Stimulated activated CD8-positive, alpha-beta memory T cell treated with anti-CD3 and anti-CD28 coated beads, Interleukin-7, amount 100 ng/mL, for 4 hours (primary cell): ENCODE measurements at regions not wholly inside any gene's neighbourhood (a gene's known extent, or its start where the extent isn't known, plus 50 kb on each side); places are given as distances from the start of the nearest gene placed in this dataset.
A peak's percentile ranks its signal among the peaks of the same experiment; 100 is the strongest.

Experiments used
- DNase-seq, 2 donors: peaks; one replicate each; pipeline ENCODE4 v3.0.0-alpha.2; 2020; ENCODE audit warnings: low read depth in 2 of 2

DNA sequence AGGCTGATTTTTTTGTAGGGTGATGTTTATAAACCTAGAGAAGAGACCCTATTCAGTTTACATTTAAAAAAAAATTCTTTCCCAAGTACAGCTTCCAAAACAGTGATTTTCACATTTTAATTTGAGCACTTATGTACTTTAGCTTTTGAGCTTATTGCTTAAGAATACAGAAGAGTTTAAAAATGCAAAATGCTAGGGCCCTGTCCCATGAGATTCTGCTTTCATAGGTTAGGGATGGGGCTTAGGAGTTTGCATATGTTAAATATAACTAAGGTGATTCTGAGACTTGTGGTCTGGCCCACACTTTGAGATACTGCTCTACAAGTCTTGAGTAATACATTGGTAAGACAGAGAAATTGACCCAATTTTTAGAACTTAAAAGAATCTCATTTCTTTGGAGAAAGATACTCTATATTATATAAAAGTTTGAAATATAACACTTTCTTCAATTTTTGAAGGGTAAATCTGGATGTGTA lies 137.3 kb upstream of the CWC22 start:
- no peak for DNase-seq

DNA sequence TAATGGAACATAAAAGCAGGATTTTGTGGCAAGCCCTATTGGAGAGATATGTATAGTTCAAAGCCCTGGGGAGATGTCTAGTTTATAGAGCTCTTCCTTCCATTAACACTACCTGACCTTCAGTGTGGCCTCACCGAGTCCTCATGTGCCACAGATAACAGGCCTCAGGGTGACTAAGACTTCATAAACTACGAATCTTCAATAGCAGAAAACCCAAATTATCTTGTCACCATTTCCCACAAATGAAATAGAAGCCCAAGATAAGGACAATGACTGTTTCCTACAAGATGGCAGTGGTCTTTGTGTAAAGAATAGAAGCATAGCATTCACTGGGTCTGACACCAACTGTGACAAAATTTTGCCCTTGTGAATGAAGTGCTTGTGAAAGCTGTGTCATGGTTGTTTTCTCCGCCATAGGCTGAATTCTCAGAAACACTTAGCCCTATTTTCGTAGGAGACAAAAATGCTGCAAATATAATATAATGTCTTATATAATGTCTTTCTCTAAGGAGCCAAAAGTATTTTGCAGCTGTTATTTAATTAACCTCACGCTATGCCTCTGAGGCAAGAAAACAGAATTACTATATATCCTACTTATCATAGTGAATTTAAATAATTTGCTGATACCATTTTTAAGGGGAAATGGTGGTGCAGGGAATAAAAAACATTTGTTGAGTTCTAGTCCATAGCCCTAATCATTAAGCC lies 136.7 kb upstream of the CWC22 start:
- no peak for DNase-seq

DNA sequence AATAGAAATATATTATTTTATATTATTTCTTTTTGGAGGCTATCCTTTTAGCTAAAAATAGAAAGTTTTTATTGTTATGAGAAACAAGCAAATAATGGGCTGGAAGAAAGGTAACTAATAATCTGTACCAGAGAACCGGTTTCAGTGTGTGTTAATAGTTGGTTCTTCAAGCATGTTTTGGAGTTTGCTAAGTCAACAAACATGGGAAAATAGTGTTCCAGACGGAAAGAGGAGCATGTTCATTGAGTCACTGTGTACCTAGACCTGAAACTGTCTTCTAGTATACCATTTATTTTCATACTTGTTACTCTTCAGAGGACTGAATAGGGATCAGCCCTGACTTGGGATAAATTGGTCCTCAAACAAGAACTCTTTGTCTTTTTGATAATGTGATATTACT lies 134.5 kb upstream of the CWC22 start:
- DNase-seq, result no peak

DNA sequence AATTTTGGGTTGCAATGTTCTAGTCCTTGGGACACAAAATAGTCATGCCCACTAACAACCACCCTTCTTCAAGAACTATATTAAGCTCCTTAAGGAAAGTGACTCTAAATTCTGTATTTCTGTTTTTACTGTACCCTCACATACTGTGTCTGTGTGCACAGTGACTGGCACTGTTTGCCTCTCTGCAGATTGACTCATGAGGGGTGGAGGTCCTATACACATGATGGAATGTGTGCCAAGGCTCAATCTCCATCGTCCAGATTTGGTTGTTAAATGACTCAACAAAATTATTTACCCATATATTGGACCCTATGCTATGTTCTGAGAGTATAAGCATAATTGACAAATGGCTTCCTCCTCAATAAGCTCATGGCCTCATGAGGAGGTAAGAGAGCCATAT lies 126.6 kb upstream of the CWC22 start:
- no peak for DNase-seq

DNA sequence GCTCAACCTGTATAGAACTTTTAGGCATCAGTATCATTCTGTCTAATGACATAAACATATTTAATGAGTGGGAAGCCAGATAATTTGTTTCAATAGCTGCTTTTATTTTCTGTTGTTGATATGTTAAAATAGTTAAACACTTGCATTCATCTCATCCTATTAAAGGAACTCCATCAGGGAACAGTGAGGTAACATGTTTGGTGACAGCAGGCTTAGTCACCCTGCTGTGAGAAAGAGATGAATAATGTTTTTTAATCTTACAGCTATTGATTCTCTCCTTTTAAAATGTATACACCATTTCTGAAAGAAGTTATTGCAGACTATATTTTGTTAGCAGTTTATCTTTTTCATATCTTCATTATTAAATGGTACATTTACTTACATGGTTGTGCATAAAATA lies 123.3 kb upstream of the CWC22 start:
- DNase-seq, result no peak

DNA sequence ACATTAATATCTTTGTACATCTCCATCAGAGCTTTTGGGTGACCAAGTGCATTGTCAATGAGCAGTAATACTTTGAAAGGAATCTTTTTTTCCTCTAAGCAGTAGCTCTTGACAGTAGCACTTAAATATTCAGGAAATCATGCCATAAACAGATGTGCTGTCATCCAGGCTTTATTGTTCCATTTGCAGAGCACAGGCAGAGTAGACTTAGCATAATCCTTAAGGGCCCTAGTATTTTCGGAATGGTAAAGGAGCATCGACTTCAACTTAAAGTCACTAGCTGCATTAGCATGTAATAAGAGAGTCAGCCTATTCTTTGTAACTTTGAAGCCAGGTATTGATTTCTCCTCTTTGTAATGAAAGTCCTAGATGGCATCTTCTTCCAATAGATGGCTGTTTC lies 121.8 kb upstream of the CWC22 start:
- DNase-seq, result no peak

DNA sequence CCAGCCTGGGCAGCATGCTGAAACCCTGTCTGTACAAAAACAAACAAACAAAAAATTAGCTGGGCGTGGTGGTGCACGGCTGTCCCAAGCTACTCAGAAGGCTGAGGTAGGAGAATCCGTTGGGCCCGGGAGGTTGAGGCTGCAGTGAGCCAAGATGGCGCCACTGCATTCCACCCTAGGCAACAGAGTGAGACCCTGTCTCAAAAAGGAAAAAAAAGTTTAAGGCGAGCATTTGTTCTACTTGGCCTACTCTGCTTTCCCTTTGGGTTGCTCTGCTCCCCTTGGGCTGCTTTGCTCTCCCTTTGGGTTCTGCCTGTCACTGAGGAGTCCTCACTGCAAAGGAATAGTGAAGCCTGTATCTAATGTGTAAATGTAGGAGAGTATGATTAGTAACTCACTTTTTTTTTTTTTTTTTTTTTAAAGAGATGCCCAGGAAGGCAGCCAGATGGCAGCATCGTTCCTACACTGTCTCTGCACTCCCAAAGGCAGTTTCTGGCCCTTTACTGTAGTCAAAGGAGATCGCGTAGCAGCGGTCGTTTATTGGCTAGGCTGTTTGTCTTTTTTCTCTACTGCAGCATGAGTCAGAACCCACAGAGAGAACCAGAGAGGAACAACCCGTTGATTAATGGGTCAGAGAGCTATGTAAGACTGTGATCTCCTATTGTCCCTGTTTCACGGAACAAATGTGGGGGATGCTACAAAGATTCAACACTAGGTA lies 118.3 kb upstream of the CWC22 start:
- DNase-seq, result peak; percentile 1 to 15

DNA sequence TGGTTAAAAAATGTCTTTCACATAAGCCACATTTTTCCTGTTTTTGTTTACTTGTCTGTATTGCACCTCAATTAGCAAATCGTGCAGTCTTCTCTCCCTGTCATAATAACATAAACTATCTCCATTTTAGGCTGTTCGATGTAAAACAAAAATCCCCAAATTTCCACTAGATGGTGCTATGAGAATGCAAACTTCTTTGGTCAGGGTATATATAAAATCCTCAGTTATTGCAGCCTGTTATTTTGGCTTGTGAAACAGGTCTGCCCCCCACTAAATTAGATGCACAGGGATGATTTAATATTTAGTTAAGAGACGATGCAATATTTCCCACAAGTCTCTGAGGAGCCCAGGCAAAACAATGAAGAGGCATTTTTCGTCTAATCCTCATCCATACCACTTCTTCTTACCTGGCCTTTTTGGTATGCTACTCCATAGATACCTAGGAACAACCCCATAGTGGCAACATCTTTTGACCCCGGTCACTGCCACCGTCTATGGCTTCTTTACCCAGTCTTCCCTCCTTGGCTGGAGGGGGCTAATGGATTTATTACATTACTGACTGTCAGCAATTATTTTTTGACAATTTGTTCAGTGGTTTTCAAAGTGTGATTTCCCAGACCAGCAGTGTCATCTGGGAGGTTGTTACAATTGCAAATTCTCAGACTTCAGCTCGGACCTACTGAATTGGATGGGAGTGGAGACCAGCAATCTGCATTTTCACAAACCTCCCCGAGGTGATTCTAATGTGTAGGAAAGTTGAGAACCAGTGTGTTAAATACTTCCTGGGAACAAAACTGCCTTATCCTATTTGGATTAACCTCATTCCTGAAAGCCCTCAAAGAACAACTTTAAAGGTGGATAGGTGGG lies 117.4 kb upstream of the CWC22 start:
- DNase-seq, result no peak

DNA sequence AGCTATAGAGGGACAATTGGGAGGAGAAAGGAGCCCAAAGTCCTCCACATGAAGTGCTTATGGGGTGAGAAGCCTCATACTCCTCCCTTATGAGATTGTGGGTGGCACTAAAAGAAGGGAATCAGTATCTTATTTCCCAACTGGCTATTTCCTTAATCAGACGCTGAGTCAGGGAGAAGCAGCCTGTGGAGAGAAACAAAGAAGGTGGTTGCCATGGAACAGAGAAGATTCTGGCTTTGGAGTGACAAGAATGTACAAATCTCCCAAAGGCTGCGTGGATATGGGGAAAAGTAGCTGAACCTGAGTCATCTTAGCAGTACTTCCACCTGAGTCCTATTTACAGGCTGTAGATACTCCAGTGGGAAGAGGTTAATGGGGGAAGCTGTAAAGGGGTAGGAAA lies 115.8 kb upstream of the CWC22 start:
- no peak for DNase-seq

DNA sequence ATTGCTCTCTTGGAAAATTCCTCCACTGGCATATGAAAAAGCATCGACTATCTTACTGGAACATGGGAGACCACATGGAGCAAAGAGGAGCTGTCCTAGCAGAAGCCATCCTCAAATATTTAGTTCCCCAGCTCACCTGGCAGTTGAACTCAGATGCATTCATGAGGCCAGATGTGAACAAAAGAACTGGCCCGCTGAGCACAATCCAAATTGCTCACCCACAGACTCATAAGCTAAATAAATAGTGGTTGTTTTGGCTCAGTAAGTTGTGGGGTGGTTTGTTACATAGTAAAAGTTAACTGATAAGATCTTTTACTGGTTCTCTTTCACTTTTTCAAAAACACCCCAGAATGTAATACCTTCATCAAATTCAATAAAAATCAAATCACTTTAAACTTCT lies 108.6 kb upstream of the CWC22 start:
- DNase-seq, result no peak

DNA sequence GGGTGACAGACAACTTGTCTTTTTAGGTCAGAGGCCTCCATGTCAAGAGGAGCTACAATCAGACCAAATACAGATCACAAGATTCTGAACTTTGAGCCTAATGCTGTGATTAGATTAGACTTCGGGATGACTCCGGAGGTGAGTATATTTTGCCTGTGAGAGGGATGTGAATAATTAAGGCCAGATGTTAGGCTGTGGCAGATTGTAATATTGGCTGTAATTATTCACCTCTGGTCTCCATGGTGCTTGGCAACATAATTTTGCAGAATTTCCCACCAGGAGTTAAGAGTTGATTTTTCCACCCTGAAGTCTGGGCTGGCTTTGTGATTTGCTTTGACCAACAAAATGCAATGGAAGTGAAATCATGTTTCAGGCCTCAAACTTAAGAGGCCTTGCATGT lies 108.2 kb upstream of the CWC22 start:
- no peak for DNase-seq

DNA sequence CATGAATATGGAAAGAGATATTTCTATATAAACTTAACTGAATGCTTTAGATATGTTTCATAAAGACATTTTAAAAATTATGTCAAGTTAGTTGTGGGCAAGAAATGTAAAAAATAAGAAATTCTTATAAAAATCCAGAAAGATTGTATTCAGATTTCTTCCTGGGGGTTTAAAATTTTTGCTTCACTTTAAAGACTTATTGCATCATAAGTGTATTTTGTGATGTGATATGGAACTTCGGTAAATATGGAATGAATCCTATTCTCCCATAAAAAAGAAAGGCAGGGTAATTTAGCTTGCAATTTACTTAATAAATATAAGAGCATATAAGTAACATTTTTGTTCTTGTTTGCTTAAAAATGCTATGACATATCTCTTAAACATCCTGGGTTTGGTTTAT lies 104.8 kb upstream of the CWC22 start:
- no peak for DNase-seq

DNA sequence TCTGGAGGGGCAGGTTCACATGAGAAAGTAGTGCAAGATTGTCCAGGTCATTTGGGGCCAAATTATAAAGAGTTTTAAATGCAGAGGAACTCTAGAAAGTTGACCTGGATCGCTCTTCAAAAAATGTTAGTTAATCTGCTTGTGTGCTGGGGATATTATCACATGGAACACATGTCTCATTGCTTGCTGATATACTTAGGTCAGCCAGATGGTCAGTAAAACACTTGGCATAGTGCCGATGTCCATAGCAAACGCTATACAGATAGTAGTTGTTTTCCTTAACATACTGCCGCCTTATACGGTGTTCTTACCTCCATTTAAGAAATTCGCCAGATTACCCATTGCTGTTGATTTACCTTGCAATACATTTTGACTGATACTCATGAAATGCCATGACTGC lies 103.4 kb upstream of the CWC22 start:
- no peak for DNase-seq

DNA sequence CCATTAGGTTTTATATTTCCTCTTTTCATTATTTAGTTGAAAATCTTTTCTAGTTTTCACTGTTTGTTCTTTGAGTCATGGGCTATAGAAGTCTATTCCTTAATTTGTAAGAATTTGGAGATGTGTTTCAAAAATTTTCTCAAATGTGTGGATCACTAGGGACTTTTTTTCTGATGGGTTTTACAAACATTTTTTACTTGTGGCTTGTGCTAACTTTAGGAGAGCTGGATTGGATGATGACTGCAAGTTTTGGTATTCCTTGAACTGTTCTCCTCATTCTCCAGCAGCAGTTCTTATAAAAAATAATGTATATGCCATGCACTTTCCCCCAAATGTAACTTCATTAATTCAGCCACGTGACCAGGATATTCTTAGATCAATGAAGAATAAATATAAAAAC lies 94.7 kb upstream of the CWC22 start:
- no peak for DNase-seq

DNA sequence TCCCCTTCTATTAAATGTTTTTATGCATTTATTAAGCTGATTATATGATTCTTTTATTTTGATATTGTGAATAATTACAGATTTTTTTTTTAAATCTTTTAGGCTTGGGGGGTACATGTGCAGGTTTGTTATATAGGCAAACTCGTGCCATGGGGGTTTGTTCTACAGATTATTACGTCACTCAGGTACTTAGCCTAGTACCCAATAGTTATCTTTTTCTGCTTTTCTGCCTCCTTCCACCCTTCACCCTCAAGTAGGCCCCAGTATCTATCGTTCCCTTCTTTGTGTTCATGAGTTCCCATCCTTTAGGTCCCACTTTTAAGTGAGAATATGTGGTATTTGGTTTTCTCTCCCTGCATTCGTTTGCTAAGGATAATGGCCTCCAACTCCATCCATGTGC lies 92.2 kb upstream of the CWC22 start:
- DNase-seq, result no peak

DNA sequence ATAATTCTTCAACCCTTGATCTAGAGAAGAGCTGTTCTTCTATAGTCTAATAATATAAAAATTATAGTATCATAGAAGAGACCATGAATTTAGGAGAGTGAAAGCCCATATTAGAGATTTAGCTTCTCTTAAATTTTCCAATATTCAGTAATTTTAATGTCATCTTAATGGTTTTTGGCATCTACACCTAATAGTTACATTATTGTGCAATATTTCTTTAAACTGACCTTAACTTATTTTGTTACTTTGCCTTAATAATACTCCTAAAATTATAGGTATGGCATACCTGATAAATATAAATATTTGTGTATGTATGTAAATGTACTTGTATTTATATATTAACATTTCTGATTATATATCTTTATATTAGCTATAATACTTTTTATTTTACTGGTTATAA lies 78.0 kb upstream of the CWC22 start:
- no peak for DNase-seq

DNA sequence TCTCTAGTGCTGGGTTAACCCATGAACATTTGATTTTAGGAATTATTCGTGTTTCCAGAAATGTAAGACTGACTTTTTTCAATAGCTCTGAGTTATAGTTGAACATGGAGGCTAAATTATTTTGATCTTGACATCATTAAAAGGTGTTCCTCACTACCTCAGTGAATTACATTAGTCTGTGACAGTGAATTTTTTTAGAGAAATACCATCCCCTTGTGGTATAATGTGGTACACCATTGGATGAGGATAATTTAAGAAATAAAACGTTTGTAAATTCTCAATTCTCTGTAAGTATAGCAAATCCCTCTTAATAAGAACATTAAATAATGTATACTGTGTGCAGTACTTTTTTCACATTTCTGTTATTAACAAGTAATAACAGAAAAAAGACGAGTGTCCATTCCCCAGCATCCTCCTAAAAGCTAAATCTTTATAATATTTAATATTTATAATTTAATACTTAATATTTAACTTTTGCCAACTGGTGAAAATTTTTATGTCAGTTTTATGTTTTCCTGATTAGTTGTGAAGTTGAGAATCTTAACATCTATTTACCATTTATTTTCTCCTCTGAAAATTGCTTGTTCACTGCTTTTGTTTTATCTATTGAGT lies 70.3 kb upstream of the CWC22 start:
- no peak for DNase-seq

DNA sequence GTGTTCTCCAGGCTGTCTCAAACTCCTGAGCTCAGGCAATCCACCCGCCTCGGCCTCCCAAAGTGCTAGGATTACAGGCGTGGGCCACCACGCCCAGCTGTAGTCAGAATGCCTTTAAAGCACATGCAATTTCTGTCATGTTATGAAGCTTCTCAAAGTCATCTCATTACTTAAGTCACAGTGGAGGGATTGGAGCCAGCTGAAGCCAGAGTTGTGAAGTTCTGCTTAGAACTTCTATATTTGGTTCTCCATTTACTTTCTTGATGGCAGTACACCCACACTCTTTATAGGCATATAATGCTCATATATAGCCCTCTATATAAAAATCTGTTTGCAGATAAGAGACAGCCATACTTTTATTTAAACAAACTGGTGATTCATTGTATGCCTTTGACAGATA lies 68.8 kb upstream of the CWC22 start:
- no peak for DNase-seq

DNA sequence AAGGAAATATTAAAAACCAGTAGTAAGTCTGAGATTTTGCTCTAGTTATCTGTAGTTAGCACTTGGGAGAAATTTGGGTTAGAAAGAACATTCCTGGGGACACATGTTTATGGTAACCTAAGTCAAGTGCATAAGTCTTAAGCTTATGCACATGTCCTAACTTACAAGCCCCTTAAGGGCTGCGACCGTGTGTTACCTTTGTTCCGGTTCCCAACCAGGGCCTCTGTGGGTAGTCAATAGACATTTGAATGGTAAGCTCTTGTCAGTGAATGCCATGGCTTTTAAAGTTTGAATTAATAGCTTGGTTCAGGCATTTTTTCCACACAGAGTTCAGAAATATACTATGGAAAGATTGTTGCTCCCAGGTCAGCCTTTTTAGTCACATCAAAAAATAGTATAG lies 64.7 kb upstream of the CWC22 start:
- DNase-seq, result no peak

DNA sequence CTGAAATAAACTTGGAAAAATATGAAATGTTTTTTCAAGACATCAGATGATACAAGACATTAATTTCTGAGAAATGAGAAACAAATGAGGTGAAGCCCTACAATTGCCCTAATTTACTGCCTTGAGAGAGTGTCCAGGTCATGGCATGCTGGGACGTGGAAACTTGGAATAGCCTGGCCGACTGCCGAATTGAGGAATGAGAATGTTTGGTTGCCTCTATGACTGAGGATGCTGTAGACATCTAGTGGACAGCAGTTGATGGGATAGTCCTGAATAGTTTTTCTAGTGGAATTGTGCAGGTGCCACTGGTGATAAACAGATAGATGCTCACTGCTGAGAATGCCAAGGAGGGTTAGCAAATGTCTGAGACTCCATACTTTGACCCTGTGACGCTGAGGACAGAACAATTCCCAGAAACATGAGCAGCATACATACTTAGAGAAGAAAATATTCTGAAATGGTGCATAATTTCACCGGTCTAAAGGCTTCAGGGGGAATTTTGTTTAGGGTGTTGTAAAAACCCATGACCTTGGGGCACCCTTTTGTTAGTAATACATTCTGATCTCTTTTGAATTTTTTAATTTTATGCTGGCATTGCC lies 56.5 kb upstream of the CWC22 start:
- no peak for DNase-seq

DNA sequence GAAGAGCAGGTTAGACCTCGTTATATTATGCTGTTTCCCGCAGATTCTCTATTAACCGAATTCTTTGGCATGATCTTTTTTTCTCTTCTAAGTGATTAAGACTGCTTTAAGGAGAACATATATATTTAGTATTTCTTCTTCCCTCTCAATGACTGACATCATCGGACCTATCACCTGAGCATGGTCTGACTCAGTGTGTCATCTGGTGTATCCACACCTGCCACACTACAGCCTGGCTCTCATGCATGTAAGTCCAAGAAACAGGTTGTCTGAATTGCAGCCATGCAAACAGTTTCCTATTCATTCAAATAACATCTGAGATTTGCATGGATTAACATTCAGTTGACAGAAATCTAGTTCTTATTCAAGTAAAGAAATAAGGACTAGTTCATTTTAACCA lies 55.1 kb upstream of the CWC22 start:
- DNase-seq, result no peak

DNA sequence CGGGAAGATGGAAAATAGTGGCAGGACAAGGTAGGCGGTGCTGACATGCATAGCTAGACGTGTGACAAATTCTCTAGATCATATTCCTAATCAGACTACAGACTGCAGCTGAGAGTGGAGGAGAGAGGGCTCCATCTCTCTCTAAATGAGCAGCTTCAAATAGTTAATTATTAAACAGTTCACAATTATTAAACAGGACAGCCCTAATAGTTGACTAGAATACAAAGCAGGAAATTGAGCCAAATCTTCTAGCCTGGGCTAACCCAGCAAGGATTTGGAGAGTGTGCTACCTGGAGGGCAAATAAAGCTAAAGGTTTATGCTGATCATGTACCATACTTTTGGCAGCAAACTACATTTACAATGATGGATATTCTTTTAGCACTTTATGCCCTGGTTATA lies 54.4 kb upstream of the CWC22 start:
- no peak for DNase-seq
